Mesendoderm (in vitro differentiated cells): ENCODE measurements at regions not wholly inside any gene's neighbourhood (a gene's known extent, or its start where the extent isn't known, plus 50 kb on each side); places are given as distances from the start of the nearest gene placed in this dataset.
A peak's percentile ranks its signal among the peaks of the same experiment; 100 is the strongest.

Source experiments
- DNase-seq: peaks from one replicate; pipeline ENCODE4 v3.0.0; 2013
- H2AK5ac ChIP-seq: 2 replicates; pipeline ENCODE4 v1.6.1; 2013; ENCODE audit warnings: low read length, inconsistent platforms
- H2BK120ac ChIP-seq: 2 replicates; pipeline ENCODE4 v1.6.1; 2013; ENCODE audit warnings: low read depth, mild to moderate bottlenecking, low read length, moderate library complexity, mixed read lengths
- H2BK15ac ChIP-seq: replicated peaks from 2 replicates; pipeline ENCODE4 v1.6.1; 2013; ENCODE audit warnings: low read depth, mild to moderate bottlenecking, moderate library complexity
- H2BK5ac ChIP-seq: 2 replicates; pipeline ENCODE4 v1.6.1; 2013; ENCODE audit warnings: low read length, inconsistent platforms
- H3K18ac ChIP-seq: 2 replicates; pipeline ENCODE4 v1.6.1; 2013; ENCODE audit warnings: mild to moderate bottlenecking, low read length, mixed read lengths
- H3K23ac ChIP-seq: one replicate; pipeline ENCODE4 v1.6.1; 2013; ENCODE audit warnings: low read length
- H3K27ac ChIP-seq: 2 replicates; pipeline ENCODE4 v1.5.1; 2013; ENCODE audit warnings: low read depth, mild to moderate bottlenecking, inconsistent platforms, low read length, moderate library complexity
- H3K27me3 ChIP-seq: 2 replicates; pipeline ENCODE4 v1.6.1; 2013; ENCODE audit warnings: low read length, control low read depth, mild to moderate bottlenecking, inconsistent platforms; ENCODE audit not compliant: insufficient read depth, poor library complexity
- H3K36me3 ChIP-seq: 2 replicates; pipeline ENCODE4 v1.6.1; 2013; ENCODE audit warnings: low read length, inconsistent platforms; ENCODE audit not compliant: control insufficient read depth, insufficient read depth
- H3K4ac ChIP-seq: one replicate; pipeline ENCODE4 v1.6.1; 2013; ENCODE audit warnings: low read depth, mild to moderate bottlenecking, low read length, moderate library complexity
- H3K4me1 ChIP-seq: 2 replicates; pipeline ENCODE4 v1.6.1; 2013; ENCODE audit warnings: low read depth, low read length, inconsistent platforms; ENCODE audit not compliant: control insufficient read depth
- H3K4me2 ChIP-seq: 2 replicates; pipeline ENCODE4 v1.6.1; 2013; ENCODE audit warnings: low read length
- H3K4me3 ChIP-seq: 2 replicates; pipeline ENCODE4 v1.5.1; 2013; ENCODE audit warnings: mild to moderate bottlenecking, low read length
- H3K56ac ChIP-seq: one replicate; pipeline ENCODE4 v1.6.1; 2013; ENCODE audit warnings: low read length
- H3K79me1 ChIP-seq: 2 replicates; pipeline ENCODE4 v1.6.1; 2013; ENCODE audit warnings: low read length, inconsistent platforms
- H3K79me2 ChIP-seq: 2 replicates; pipeline ENCODE4 v1.6.1; 2013; ENCODE audit warnings: mild to moderate bottlenecking, low read length; ENCODE audit not compliant: control insufficient read depth, insufficient read depth
- H3K9ac ChIP-seq: 2 replicates; pipeline ENCODE4 v1.6.1; 2013; ENCODE audit warnings: low read length, inconsistent platforms
- H4K5ac ChIP-seq: one replicate; pipeline ENCODE4 v1.6.1; 2013; ENCODE audit warnings: low read length
- H4K8ac ChIP-seq: one replicate; pipeline ENCODE4 v1.6.1; 2013; ENCODE audit warnings: low read depth, mild to moderate bottlenecking, control low read depth, low read length, moderate library complexity
- WGBS: extraction: QIAGEN DNeasy Blood & Tissue Kit; methylation state at CpG from one replicate; pipeline ENCODE4 v1.1.7; 2013; ENCODE audit warnings: low lambda C conversion rate, missing lambda C conversion rate; ENCODE audit not compliant: insufficient coverage; ENCODE audit errors: extremely low coverage; 5-methylcytosine and 5-hydroxymethylcytosine counted together

GRCh38 chr18:52278191-52278590 is 61.8 kb upstream of the DCC start:
- no peaks in the 10 kb centered on the region for H3K79me1 ChIP-seq
- DNase-seq = no peak
- no peak overlapping the region for H2AK5ac ChIP-seq
- no peak overlapping the region for H3K27ac ChIP-seq
- no peak overlapping the region for H2BK120ac ChIP-seq
- H2BK15ac ChIP-seq = no peak overlapping the region
- no peak overlapping the region for H3K4me2 ChIP-seq
- H4K8ac ChIP-seq = no peak overlapping the region
- no peaks in the 10 kb centered on the region for H3K79me2 ChIP-seq
- no CpG with 5 or more reads among the region's 2 CpGs for whole genome bisulfite sequencing
- H3K9ac ChIP-seq = no peak overlapping the region
- H4K5ac ChIP-seq = no peak overlapping the region
- no peaks in the 10 kb centered on the region for H3K36me3 ChIP-seq
- H3K4me1 ChIP-seq = no peaks in the 10 kb centered on the region
- no peaks in the 10 kb centered on the region for H3K27me3 ChIP-seq
- H3K4ac ChIP-seq = no peak overlapping the region
- H3K23ac ChIP-seq = no peak overlapping the region
- no peak overlapping the region for H2BK5ac ChIP-seq
- H3K56ac ChIP-seq = no peak overlapping the region
- H3K4me3 ChIP-seq = no peak overlapping the region
- H3K18ac ChIP-seq = no peak overlapping the region

GRCh38 chr18:52280702-52281101 is 59.3 kb upstream of the DCC start:
- Histone ChIP-seq H3K56ac (no peak overlapping the region), H2AK5ac (no peak overlapping the region), H4K8ac (no peak overlapping the region), H3K36me3 (no peaks in the 10 kb centered on the region), H3K4me1 (no peaks in the 10 kb centered on the region), H2BK15ac (no peak overlapping the region), H3K27ac (no peak overlapping the region), H3K4me3 (no peak overlapping the region), H3K27me3 (no peaks in the 10 kb centered on the region), H3K18ac (no peak overlapping the region), H3K4ac (no peak overlapping the region), H3K4me2 (no peak overlapping the region), H3K79me1 (no peaks in the 10 kb centered on the region), H3K23ac (no peak overlapping the region), H4K5ac (no peak overlapping the region), H3K79me2 (no peaks in the 10 kb centered on the region), H2BK120ac (no peak overlapping the region), H3K9ac (no peak overlapping the region), H2BK5ac (no peak overlapping the region)
- WGBS = no CpG with 5 or more reads among the region's 2 CpGs
- no peak for DNase-seq

- Histone ChIP-seq H3K27me3 (no peaks in the 10 kb centered on the region), H2BK120ac (no peak overlapping the region), H3K4me3 (no peak overlapping the region), H3K56ac (no peak overlapping the region), H3K79me2 (no peaks in the 10 kb centered on the region), H4K5ac (no peak overlapping the region), H3K36me3 (no peaks in the 10 kb centered on the region), H3K27ac (no peak overlapping the region), H3K18ac (peak overlapping the region; percentile 45), H2BK15ac (no peak overlapping the region), H3K79me1 (no peaks in the 10 kb centered on the region), H3K4ac (peak overlapping the region; percentile 36), H3K4me2 (no peak overlapping the region), H3K23ac (no peak overlapping the region), H3K4me1 (peaks cover 9% of the 10 kb centered on the region), H4K8ac (no peak overlapping the region), H2BK5ac (no peak overlapping the region), H3K9ac (no peak overlapping the region), H2AK5ac (no peak overlapping the region)
- WGBS = no CpG with 5 or more reads among the region's 1 CpG
- DNase-seq = no peak
These were observed 56.1 kb upstream of the DCC start for GRCh38 chr18:52283927-52284326.

- WGBS = 100% methylated on average over 1 of the region's 6 CpGs
- no peak overlapping the region for H4K5ac ChIP-seq
- no peak for DNase-seq
- H3K27me3 ChIP-seq = no peaks in the 10 kb centered on the region
- no peaks in the 10 kb centered on the region for H3K79me1 ChIP-seq
- H3K36me3 ChIP-seq = no peaks in the 10 kb centered on the region
- peak overlapping the region; percentile 80 for H3K18ac ChIP-seq
- H3K4me2 ChIP-seq = no peak overlapping the region
- H3K4me3 ChIP-seq = no peak overlapping the region
- H4K8ac ChIP-seq = no peak overlapping the region
- H3K4me1 ChIP-seq = peaks cover 9% of the 10 kb centered on the region
- peak overlapping the region; percentile 57 for H2BK15ac ChIP-seq
- peak overlapping the region; percentile 65 for H2BK5ac ChIP-seq
- peak overlapping the region; percentile 71 for H3K27ac ChIP-seq
- H2BK120ac ChIP-seq = peak overlapping the region; percentile 38
- H3K23ac ChIP-seq = no peak overlapping the region
- H3K79me2 ChIP-seq = no peaks in the 10 kb centered on the region
- H3K56ac ChIP-seq = no peak overlapping the region
- H3K9ac ChIP-seq = no peak overlapping the region
- H3K4ac ChIP-seq = peak overlapping the region; percentile 36
- no peak overlapping the region for H2AK5ac ChIP-seq
These were observed 53.3 kb upstream of the DCC start for GRCh38 chr18:52286675-52287074.

- Histone ChIP-seq H2BK15ac (peak overlapping the region; percentile 57), H3K79me2 (no peaks in the 10 kb centered on the region), H3K4me1 (peaks cover 9% of the 10 kb centered on the region), H2BK120ac (no peak overlapping the region), H3K4ac (no peak overlapping the region), H3K27ac (peak overlapping the region; percentile 71), H3K4me3 (no peak overlapping the region), H3K9ac (no peak overlapping the region), H2BK5ac (no peak overlapping the region), H4K8ac (no peak overlapping the region), H3K23ac (no peak overlapping the region), H2AK5ac (no peak overlapping the region), H3K56ac (no peak overlapping the region), H4K5ac (no peak overlapping the region), H3K79me1 (no peaks in the 10 kb centered on the region), H3K36me3 (no peaks in the 10 kb centered on the region), H3K27me3 (no peaks in the 10 kb centered on the region), H3K4me2 (no peak overlapping the region), H3K18ac (no peak overlapping the region)
- peak; percentile 78 for DNase-seq
- WGBS = no CpG with 5 or more reads among the region's 1 CpG
These were observed 52.8 kb upstream of the DCC start for GRCh38 chr18:52287151-52287550.

- H3K4me3 ChIP-seq = no peak overlapping the region
- no peak overlapping the region for H2BK5ac ChIP-seq
- H2BK120ac ChIP-seq = no peak overlapping the region
- no peak overlapping the region for H4K5ac ChIP-seq
- H2BK15ac ChIP-seq = no peak overlapping the region
- H4K8ac ChIP-seq = no peak overlapping the region
- no CpG with 5 or more reads among the region's 7 CpGs for WGBS
- H3K79me2 ChIP-seq = no peaks in the 10 kb centered on the region
- no peak overlapping the region for H2AK5ac ChIP-seq
- no peak overlapping the region for H3K27ac ChIP-seq
- H3K79me1 ChIP-seq = no peaks in the 10 kb centered on the region
- no peak overlapping the region for H3K4me2 ChIP-seq
- DNase-seq = peak; percentile 61
- H3K23ac ChIP-seq = no peak overlapping the region
- H3K4ac ChIP-seq = no peak overlapping the region
- H3K18ac ChIP-seq = no peak overlapping the region
- H3K56ac ChIP-seq = no peak overlapping the region
- H3K9ac ChIP-seq = no peak overlapping the region
- peaks cover 9% of the 10 kb centered on the region for H3K4me1 ChIP-seq
- no peaks in the 10 kb centered on the region for H3K27me3 ChIP-seq
- no peaks in the 10 kb centered on the region for H3K36me3 ChIP-seq
These were observed 51.5 kb upstream of the DCC start for GRCh38 chr18:52288403-52289004.
